ENCODE measurements at regions not wholly inside any gene's neighbourhood (a gene's known extent, or its start where the extent isn't known, plus 50 kb on each side); places are given as distances from the start of the nearest gene placed in this dataset.

DNA sequence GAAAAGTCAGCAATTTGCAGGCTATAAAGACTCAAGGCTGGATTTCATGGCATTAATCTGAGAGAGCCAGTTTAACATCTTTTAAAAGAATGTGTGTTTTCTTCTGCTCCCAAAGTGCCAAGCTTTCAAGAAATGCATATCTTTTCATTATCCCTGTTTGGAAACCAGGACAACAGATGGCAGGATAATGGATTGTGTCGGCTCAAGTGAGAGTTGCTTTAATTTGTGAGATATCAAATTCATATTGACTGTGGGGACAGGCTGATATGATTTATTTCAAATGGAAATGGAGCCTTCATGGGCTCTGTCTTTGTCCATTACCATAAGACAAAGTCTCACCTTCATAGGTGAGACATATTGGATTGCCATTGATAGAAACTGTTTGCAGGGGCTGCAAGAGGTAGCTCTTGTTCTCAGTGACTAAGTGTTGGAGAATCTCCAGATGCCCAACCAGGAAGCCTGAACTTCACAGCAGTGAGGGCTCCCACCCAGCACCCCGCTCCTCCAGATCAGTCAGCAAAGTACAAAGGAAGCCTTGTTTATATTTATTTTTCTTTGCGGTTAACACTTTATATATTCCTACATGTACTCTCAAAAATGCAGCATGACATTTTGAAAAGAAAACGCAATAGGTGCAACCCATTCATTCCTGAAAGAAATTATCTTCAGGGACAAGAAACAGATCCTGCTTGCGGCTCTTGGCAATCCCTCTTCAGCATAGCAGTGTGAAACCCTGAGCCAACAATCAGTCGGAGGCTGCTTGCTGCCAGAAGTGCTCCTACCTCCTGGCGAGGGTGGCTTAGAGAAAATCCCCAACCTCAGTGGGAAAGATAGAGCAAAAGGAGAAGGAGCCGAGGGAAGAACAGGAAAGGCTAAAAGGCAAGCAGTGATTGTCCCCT is 65.8 kb upstream of the ATL2 start:
- TF ChIP-seq, protein P1, sequence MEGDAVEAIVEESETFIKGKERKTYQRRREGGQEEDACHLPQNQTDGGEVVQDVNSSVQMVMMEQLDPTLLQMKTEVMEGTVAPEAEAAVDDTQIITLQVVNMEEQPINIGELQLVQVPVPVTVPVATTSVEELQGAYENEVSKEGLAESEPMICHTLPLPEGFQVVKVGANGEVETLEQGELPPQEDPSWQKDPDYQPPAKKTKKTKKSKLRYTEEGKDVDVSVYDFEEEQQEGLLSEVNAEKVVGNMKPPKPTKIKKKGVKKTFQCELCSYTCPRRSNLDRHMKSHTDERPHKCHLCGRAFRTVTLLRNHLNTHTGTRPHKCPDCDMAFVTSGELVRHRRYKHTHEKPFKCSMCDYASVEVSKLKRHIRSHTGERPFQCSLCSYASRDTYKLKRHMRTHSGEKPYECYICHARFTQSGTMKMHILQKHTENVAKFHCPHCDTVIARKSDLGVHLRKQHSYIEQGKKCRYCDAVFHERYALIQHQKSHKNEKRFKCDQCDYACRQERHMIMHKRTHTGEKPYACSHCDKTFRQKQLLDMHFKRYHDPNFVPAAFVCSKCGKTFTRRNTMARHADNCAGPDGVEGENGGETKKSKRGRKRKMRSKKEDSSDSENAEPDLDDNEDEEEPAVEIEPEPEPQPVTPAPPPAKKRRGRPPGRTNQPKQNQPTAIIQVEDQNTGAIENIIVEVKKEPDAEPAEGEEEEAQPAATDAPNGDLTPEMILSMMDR (IDR thresholded peaks at IDR 0.05), result no peak
- TF ChIP-seq RCOR1 (IDR thresholded peaks at IDR 0.05; ENCODE audit: low read depth, low read length), result no peak
- no peak for TF ChIP-seq MYC (IDR thresholded peaks at IDR 0.05; ENCODE audit: borderline replicate concordance, low read length)
- no peak for TF ChIP-seq EP300 (IDR thresholded peaks at IDR 0.05)
- TF ChIP-seq HOXA7 (CRISPR knock-in tag; IDR thresholded peaks at IDR 0.05), result no peak
- TF ChIP-seq MAZ (IDR thresholded peaks at IDR 0.05; ENCODE audit: borderline replicate concordance, low read depth, low read length), result no peak
- TF ChIP-seq ZFP36 (IDR thresholded peaks at IDR 0.05; ENCODE audit: borderline replicate concordance, partially characterized antibody), result no peak

Measured in A549 (cell line).